H1 (cell line): ENCODE measurements at regions not wholly inside any gene's neighbourhood (a gene's known extent, or its start where the extent isn't known, plus 50 kb on each side); places are given as distances from the start of the nearest gene placed in this dataset.

Experiments
- CREB1 ChIP-seq: IDR thresholded peaks from 2 replicates; pipeline ENCODE4 v1.6.1; 2012; ENCODE audit warnings: inconsistent platforms
- MAFK ChIP-seq: IDR thresholded peaks from 2 replicates; pipeline ENCODE4 v1.6.1; 2012; ENCODE audit warnings: low read depth, mild to moderate bottlenecking, improper control_type of control experiment, low read length
- PHF8 ChIP-seq: fragments of 200-600 bp; sonication (generic); conservative IDR thresholded peaks from 2 replicates; pipeline ENCODE4 v1.7.1; 2012; ENCODE audit warnings: low read depth, mild to moderate bottlenecking, inconsistent platforms, low read length, moderate library complexity
- RBBP5 ChIP-seq: IDR thresholded peaks from 2 replicates; pipeline ENCODE4 v1.7.1; 2012; ENCODE audit warnings: low read depth, mild to moderate bottlenecking, inconsistent platforms, low read length, moderate library complexity, borderline replicate concordance
- RNF2 ChIP-seq: fragments of 200-900, 300-1000 bp; sonication (generic); IDR thresholded peaks from 2 replicates; pipeline ENCODE4 v1.7.1; 2016; ENCODE audit warnings: borderline replicate concordance, low read depth, mild to moderate bottlenecking, antibody characterized with exemption, low read length; ENCODE audit not compliant: poor library complexity, severe bottlenecking; ENCODE audit errors: missing control alignments
- TEAD4 ChIP-seq: IDR thresholded peaks from 2 replicates; pipeline ENCODE4 v1.6.1; 2012; ENCODE audit warnings: low read depth, low read length, inconsistent platforms, mixed read lengths

DNA sequence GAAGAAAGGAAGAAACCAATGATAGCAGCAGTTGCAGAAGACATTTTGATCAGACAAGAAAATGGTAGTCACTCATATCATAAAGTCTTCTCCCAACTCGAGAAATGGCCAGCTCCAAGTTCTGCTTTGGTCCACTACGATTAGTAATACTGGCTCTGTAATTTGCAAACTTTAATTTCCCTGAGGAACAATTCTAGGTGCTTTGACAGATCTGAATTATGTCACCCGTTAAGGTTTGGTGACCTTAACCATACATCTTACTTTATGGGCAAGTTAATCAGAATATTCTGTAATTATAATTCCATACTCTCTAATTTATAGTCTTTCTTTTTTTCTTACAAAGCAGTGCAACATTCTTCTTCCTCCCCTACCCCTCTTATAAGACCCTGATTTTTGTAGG is 84.5 kb downstream of the RND3 start (continued):
- TF ChIP-seq RNF2, result no peak
- no peak for TF ChIP-seq MAFK
- TF ChIP-seq TEAD4, result no peak
- no peak for TF ChIP-seq PHF8
- TF ChIP-seq CREB1, result no peak
- TF ChIP-seq RBBP5, result no peak
